ENCODE measurements at regions not wholly inside any gene's neighbourhood (a gene's known extent, or its start where the extent isn't known, plus 50 kb on each side); places are given as distances from the start of the nearest gene placed in this dataset.

GRCh38 chr1:234975122-234975940 lies 153.3 kb downstream of the TOMM20 start:
- TF ChIP-seq CTCF (conservative IDR thresholded peaks at IDR 0.05; ENCODE audit: low read depth, low read length) (no peak), EZH2 (IDR thresholded peaks at IDR 0.05; ENCODE audit: borderline replicate concordance, low read depth, low read length, poor library complexity, severe bottlenecking) (no peak)
